HEK293 (cell line): ENCODE measurements at regions not wholly inside any gene's neighbourhood (a gene's known extent, or its start where the extent isn't known, plus 50 kb on each side); places are given as distances from the start of the nearest gene placed in this dataset.

Experiments used
- GLIS2 ChIP-seq: fragments of 450-650 bp; formaldehyde crosslinking; IDR thresholded peaks from 2 replicates; pipeline ENCODE4 v1.5.1; 2016; ENCODE audit warnings: missing biosample characterization, missing genetic modification characterization
- OSR2 ChIP-seq: fragments of 450-650 bp; formaldehyde crosslinking; IDR thresholded peaks from 2 replicates; pipeline ENCODE4 v1.5.1; 2016; ENCODE audit warnings: missing biosample characterization, missing genetic modification characterization
- ZNF174 ChIP-seq: fragments of 450-650 bp; formaldehyde crosslinking; IDR thresholded peaks from 2 replicates; pipeline ENCODE4 v1.5.0; 2017; ENCODE audit warnings: missing biosample characterization, mild to moderate bottlenecking, missing genetic modification characterization
- ZNF214 ChIP-seq: fragments of 450-650 bp; formaldehyde crosslinking; IDR thresholded peaks from 2 replicates; pipeline ENCODE4 v1.5.1; 2017; ENCODE audit warnings: missing biosample characterization, mild to moderate bottlenecking, missing genetic modification characterization, borderline replicate concordance
- ZNF24 ChIP-seq: fragments of 450-650 bp; formaldehyde crosslinking; IDR thresholded peaks from 2 replicates; pipeline ENCODE4 v1.5.1; 2016; ENCODE audit warnings: missing biosample characterization, missing genetic modification characterization
- ZNF26 ChIP-seq: fragments of 450-650 bp; formaldehyde crosslinking; IDR thresholded peaks from 2 replicates; pipeline ENCODE4 v1.5.1; 2016; ENCODE audit warnings: missing biosample characterization, missing genetic modification characterization
- ZNF274 ChIP-seq, 2 experiments: fragments of 200-500 bp in 1 of 2; fragments of 450-650 bp in 1 of 2; sonication (Bioruptor generic) in 1 of 2; formaldehyde crosslinking in 1 of 2; IDR thresholded peaks; 2 replicates each; pipeline versions ENCODE4 v1.5.1 to v1.6.1; 2014 to 2016; ENCODE audit warnings: borderline replicate concordance in 1 of 2, inconsistent platforms in 1 of 2, low read length in 1 of 2, missing biosample characterization in 1 of 2, missing genetic modification characterization in 1 of 2
- ZNF292 ChIP-seq: fragments of 450-650 bp; formaldehyde crosslinking; IDR thresholded peaks from 2 replicates; pipeline ENCODE4 v1.5.1; 2016; ENCODE audit warnings: low read depth, missing biosample characterization, missing genetic modification characterization, borderline replicate concordance
- ZNF391 ChIP-seq: fragments of 450-650 bp; formaldehyde crosslinking; IDR thresholded peaks from 2 replicates; pipeline ENCODE4 v1.5.1; 2016; ENCODE audit warnings: low read depth, missing biosample characterization, missing genetic modification characterization, borderline replicate concordance
- ZNF626 ChIP-seq: fragments of 450-650 bp; sonication (Bioruptor Pico); formaldehyde crosslinking; IDR thresholded peaks from 2 replicates; pipeline ENCODE4 v1.5.1; 2018; ENCODE audit warnings: missing biosample characterization, missing genetic modification characterization, inconsistent platforms
- ZNF747 ChIP-seq: fragments of 450-650 bp; formaldehyde crosslinking; IDR thresholded peaks from 2 replicates; pipeline ENCODE4 v1.5.1; 2016; ENCODE audit warnings: missing biosample characterization, missing genetic modification characterization
- TF ChIP-seq, protein P1 (sequence below): fragments of 450-650 bp; formaldehyde crosslinking; IDR thresholded peaks from 2 replicates; pipeline ENCODE4 v1.5.1; 2016; ENCODE audit warnings: missing biosample characterization, missing genetic modification characterization
- TF ChIP-seq, protein P2 (sequence below): fragments of 450-650 bp; formaldehyde crosslinking; IDR thresholded peaks from 2 replicates; pipeline ENCODE4 v1.5.1; 2016; ENCODE audit warnings: missing biosample characterization, missing genetic modification characterization
- TF ChIP-seq, protein P3 (sequence below): sonication (generic); formaldehyde crosslinking; IDR thresholded peaks from 2 replicates; pipeline ENCODE4 v1.8.1; 2022; ENCODE audit warnings: mild to moderate bottlenecking, moderate library complexity, missing genetic modification reagents

DNA sequence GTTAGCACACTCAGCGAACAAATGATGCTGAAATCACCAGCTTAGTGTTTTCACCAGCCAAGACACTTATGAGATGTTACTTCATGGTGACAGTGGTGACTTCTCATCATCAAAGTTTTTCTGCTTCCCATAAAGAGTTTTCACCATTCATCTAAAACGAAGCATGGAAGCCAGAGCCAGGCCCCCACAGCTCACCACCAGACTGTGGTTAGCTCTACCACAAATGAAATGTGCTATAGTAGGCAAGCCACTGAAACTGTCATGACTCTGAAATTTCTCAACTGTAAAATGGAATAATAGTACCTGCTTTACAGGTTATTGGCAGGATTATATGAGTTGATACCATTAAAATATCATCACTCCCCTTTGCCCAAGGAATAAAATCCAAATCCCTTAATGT is 56.4 kb upstream of the HHIP start:
- TF ChIP-seq, protein P1, sequence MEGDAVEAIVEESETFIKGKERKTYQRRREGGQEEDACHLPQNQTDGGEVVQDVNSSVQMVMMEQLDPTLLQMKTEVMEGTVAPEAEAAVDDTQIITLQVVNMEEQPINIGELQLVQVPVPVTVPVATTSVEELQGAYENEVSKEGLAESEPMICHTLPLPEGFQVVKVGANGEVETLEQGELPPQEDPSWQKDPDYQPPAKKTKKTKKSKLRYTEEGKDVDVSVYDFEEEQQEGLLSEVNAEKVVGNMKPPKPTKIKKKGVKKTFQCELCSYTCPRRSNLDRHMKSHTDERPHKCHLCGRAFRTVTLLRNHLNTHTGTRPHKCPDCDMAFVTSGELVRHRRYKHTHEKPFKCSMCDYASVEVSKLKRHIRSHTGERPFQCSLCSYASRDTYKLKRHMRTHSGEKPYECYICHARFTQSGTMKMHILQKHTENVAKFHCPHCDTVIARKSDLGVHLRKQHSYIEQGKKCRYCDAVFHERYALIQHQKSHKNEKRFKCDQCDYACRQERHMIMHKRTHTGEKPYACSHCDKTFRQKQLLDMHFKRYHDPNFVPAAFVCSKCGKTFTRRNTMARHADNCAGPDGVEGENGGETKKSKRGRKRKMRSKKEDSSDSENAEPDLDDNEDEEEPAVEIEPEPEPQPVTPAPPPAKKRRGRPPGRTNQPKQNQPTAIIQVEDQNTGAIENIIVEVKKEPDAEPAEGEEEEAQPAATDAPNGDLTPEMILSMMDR (tag by site-specific recombination), result no peak
- TF ChIP-seq, protein P2, sequence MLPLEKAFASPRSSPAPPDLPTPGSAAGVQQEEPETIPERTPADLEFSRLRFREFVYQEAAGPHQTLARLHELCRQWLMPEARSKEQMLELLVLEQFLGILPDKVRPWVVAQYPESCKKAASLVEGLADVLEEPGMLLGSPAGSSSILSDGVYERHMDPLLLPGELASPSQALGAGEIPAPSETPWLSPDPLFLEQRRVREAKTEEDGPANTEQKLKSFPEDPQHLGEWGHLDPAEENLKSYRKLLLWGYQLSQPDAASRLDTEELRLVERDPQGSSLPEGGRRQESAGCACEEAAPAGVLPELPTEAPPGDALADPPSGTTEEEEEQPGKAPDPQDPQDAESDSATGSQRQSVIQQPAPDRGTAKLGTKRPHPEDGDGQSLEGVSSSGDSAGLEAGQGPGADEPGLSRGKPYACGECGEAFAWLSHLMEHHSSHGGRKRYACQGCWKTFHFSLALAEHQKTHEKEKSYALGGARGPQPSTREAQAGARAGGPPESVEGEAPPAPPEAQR (tag by site-specific recombination), result no peak
- TF ChIP-seq ZNF391 (no peak), ZNF26 (tag by site-specific recombination) (no peak), ZNF214 (no peak), ZNF274 (IDR thresholded peaks at IDR 0.05; ENCODE audit: low read length) (no peak), ZNF274 (tag by site-specific recombination; IDR thresholded peaks at IDR 0.05; ENCODE audit: borderline replicate concordance) (no peak), ZNF24 (tag by site-specific recombination) (no peak), ZNF626 (tag by site-specific recombination) (no peak), GLIS2 (no peak), OSR2 (tag by site-specific recombination) (no peak), ZNF747 (tag by site-specific recombination) (no peak), ZNF292 (tag by site-specific recombination) (no peak), ZNF174 (tag by site-specific recombination) (no peak)
- TF ChIP-seq, protein P3, sequence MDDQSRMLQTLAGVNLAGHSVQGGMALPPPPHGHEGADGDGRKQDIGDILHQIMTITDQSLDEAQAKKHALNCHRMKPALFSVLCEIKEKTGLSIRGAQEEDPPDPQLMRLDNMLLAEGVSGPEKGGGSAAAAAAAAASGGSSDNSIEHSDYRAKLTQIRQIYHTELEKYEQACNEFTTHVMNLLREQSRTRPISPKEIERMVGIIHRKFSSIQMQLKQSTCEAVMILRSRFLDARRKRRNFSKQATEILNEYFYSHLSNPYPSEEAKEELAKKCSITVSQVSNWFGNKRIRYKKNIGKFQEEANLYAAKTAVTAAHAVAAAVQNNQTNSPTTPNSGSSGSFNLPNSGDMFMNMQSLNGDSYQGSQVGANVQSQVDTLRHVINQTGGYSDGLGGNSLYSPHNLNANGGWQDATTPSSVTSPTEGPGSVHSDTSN, result no peak
